CD4-positive, alpha-beta T cell treated with Interleukin-4 for 1 hour (primary cell): ENCODE measurements at regions not wholly inside any gene's neighbourhood (a gene's known extent, or its start where the extent isn't known, plus 50 kb on each side); places are given as distances from the start of the nearest gene placed in this dataset.

Source experiments
- DNase-seq, 2 donors: peaks; one replicate each; pipeline ENCODE4 v3.0.0-alpha.2; 2020 to 2022

GRCh38 chr18:73270920-73271634 is 403.3 kb upstream of the NETO1 start:
- no peak for DNase-seq

- no peak for DNase-seq
Measured at GRCh38 chr18:73264562-73264921, 396.8 kb upstream of the NETO1 start.

DNA sequence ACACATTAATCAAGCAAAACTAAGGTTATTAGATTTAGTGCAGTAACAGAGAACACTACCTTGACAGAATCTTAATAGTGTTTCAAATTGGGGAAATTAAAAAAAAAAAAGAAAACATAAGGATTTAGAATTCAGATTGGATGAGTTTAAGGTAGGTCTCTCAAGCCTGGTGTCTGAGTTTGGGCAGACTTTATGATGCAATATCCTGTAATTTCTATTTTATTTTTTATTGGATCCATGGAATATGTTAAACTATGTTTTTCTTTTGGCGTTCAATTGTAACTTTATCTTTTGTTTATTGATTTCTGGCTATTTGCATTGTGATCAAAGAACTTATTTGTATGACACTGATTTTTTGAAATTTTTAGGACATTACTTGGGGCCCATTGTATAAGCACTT is 394.1 kb upstream of the NETO1 start:
- DNase-seq = no peak

GRCh38 chr18:73261243-73261642 is 393.5 kb upstream of the NETO1 start:
- no peak for DNase-seq

DNA sequence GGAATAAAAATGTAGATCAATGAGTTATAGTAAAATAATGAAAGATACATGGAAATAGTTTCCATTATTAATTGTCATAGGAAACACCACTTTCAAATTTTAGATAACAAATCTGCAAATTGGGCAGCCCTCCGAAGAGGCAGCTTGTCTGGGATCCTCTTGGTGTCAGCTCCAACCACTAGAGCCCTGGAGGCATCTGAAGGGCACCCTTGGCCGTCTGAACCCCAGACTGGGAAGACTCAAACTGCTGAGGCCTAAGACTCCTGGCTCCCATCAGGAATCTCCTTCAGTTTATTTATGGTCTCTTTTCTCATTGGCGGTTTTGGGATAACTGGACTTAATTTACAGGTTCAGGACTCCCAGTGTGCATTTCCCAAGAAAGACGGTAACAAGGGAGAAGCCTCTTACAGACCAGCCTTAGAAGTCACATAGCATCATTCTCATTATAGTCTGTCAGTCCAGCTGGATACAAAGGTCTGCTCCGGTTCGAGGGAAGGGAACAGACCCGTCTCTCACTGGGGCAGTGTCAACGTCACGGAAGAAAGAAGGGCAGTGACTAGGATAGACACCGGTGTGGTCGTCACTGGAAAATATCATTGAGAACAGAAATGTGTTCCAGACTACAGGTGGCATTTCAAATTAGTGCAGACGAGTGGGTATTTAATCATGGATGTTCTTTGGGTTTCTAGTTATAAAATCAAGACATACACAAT is 390.7 kb upstream of the NETO1 start:
- no peak for DNase-seq

DNA sequence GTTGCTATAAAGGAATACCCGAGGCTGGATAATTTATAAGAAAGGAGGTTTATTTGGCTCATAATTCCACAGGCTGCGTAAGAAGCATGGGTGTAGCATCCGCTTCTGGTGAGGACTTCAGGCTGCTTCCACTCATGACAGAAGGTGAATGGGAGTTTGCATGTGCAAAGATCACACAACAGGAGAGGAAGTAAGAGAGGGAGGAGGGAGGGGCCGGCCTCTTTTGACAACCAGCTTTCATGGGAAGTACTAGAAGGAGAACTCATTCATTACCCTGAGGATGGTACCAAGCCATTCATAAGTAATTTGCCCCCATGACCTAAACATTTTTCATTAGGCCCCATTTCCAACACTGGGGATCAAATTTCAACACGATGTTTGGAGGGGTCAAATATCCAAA is 386.8 kb upstream of the NETO1 start:
- DNase-seq = no peak

DNA sequence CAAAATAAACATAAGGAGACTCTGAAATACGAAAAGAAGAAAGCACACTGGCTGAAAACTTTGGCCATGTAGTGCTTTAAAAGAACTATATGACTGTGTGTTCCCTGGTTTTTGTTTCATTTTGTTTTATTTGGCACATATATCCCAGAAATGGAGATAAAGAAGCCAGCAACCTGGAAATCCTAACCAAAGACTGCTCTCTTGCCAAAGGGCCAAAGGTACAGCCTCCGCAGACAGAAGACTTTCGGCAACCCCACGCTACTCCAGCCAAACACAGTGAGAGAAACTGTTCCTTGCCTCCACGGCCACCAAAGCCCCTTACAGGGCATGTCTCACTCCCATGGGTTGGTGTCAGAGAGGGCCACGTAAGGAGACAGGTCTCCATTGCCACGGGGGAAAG is 381.2 kb upstream of the NETO1 start:
- no peak for DNase-seq

DNA sequence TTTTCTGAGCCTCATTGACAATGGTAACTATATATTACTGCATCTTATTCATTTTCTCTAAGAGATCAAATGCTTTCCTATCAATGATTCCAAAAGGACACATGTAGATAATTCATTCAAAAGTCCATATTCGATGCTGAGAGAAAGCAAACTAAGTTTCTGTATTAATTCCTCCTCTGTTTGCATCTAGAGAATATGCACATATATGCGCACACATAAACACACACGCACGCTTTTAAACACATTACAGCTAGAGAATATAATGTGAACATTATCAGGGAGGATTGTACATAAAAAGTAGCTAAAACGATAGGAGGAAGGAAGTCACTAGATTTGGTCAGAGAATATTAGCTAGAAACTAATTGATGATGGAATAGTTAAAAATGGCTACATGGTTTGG is 379.0 kb upstream of the NETO1 start:
- DNase-seq = no peak

- no peak for DNase-seq
Measured at GRCh38 chr18:73245345-73245744, 377.6 kb upstream of the NETO1 start.

DNA sequence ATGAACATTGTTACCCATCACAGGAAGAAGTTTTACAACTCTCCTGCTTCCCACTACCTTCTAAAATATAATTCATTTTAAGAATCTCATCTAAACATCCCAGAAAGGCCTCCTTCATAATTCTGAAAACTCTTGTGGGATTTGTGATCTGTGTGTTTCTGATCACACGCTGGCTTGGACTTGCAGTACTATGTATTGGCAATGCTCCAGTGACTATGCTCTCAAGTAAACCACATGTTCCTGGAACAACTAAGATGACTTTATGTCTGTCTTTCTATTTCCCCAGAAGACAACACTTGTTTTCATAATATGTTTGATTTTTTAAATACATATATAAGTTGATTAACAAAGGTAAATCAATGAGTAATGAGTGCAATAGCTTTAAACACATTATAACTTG is 376.6 kb upstream of the NETO1 start:
- DNase-seq = no peak

- DNase-seq = no peak
Measured at GRCh38 chr18:73240899-73241298, 373.1 kb upstream of the NETO1 start.

DNA sequence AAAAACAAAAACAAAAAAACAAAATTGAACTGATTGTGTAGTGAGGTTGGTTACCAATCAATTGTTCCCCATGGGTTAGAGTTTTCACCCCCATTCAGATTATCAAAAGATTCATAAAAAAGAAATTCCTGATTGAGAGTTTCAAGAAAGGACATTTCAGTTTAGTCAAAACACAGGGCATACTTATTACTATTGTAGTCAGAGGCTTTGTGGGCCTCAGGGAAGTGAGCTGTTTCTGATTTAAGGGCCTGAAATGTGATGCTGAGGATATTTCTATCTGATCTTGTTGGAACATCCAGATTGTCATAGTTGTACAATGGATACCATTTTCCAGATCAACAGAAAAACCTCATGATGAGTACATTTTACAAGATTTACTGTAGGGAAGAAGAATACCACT is 368.1 kb upstream of the NETO1 start:
- no peak for DNase-seq

DNA sequence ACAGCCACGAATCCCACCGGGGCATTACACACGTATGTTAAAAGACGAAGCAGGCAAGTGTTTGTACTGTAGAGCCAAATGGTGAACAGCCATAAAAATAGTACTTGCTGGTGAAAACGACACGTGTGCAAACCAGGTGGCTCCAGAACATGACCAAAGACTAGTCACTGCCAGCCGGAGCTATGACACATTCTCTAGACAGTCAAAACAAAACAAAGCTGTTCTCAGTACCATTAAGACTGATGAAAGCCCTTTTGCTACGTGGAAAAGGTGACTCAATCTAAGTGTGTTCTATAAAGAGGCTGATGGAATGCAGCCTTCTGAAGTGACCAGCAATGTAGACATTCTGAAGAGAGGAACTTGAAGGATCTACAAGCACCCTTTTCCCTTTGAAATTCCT is 367.7 kb upstream of the NETO1 start:
- DNase-seq = no peak

- DNase-seq = no peak
Measured at GRCh38 chr18:73232933-73233332, 365.1 kb upstream of the NETO1 start.

DNA sequence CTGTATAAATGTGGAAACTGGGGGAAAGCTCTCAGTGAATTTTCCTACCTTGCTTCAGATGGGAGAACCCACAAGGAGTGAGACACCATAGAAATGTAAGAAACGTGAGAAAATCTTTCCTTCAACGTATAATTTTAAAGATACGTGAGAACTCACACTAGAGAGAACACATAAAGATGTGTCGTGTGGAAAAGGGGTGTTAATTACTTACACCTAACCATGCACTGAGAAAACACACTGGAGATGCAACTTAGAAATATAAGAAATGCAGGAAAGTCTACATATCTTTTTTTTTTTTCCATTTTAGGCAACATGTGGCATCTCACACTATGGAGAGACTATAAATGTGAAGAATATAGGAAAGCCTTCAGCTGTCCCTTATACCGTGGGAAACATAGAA is 352.9 kb upstream of the NETO1 start:
- no peak for DNase-seq

GRCh38 chr18:73218293-73218692 is 350.5 kb upstream of the NETO1 start:
- no peak for DNase-seq

- DNase-seq = no peak
Measured at GRCh38 chr18:73214970-73215369, 347.2 kb upstream of the NETO1 start.

DNA sequence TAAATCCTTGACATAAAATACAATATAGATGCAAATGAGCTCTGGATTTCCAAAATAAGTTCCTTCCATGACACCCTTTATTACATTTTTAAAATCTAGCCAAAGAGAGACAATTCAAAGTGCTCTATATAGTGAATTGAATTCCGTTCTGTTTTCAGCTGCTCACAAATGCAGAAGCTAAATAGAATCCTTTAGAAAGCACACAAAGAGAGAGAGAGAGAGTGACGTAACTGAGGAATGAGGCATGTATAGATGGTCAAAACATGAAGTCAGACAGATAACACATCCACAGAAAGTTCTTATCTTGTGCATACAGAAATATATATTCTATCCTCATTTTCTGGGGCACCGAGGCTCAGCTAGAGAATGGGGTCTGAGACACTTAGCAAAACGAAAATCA is 344.7 kb upstream of the NETO1 start:
- no peak for DNase-seq

GRCh38 chr18:73201940-73202339 is 334.2 kb upstream of the NETO1 start:
- DNase-seq = no peak

DNA sequence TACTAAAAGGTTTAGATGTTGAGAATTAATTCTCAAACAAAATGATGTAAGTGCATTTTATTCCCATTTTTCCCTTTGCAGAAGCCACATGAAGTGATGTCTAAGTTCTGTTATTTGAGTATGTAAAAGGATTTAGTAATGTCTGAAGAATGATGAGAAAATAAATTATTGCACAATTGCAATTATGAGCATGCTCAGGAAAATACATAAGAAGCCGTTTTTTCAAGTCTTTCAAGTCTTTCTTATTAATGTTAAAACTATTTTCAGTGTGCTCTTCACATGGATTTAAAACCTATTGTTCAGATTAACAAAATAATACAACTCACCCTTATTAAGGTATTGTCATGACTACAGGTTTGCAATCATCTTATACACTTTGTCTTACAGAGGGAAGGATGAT is 331.4 kb upstream of the NETO1 start:
- no peak for DNase-seq

DNA sequence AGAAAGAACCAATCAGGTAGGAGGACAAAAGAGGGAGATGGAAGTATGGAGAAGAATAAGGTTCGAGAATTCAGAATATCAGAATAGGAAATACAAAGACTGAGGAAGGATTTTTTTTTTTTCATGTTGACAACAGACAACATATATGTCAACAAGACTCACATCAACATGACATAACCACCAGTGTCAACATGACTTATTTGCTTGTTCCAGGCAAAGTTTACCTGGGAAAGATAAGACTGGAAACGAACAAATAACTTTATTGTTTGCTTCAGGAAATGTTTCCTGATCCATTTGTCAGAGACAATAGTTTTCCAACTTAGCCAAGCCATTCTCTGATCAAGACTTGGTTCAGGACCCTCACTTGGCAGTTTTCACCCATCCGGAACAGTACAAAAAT is 321.9 kb upstream of the NETO1 start:
- DNase-seq = no peak

DNA sequence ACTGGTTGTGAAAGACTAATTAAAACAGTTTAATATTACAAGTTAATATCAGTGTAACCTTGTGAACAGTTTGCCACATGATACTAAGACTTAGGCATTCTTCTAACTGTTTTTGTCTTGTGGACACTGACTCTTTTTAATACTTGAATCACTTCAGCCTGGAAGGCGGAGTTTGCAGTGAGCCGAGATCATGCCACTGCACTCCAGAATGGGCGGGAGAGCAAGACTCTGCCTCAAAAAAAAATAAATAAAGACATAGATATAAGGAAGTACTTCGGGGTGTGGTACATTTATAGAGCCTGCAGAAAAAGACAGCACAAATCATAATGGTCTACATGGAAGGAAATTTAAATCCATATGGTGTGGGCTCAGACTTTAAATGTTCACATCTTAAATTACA is 300.4 kb upstream of the NETO1 start:
- no peak for DNase-seq

GRCh38 chr18:73164430-73164829 is 296.6 kb upstream of the NETO1 start:
- DNase-seq = no peak

GRCh38 chr18:73163236-73163635 is 295.4 kb upstream of the NETO1 start:
- no peak for DNase-seq

DNA sequence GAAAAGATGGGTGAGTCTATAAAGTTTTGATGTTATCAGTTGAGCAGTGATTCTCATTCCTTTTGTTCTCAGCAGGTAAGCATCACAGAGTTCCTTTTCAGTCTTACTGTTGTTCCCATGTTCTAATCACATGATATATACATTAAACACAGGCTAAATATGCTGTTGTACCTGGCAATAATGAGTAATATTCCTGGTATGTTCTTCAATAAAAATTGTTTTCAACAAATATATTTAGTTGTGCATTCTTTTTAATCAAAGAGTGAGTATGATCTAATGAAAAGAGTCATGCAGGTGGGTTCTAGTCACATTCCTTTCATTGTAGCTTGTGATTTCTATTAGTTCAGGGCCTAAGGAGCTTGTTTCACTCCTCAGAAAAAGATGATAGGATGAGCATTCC is 288.3 kb upstream of the NETO1 start:
- no peak for DNase-seq
